GM18511 (cell line): ENCODE measurements at regions not wholly inside any gene's neighbourhood (a gene's known extent, or its start where the extent isn't known, plus 50 kb on each side); places are given as distances from the start of the nearest gene placed in this dataset.
"Not testable (repeated sequence)": the region's sequence is repeated elsewhere in the genome, so short reads cannot be mapped to it uniquely, and the experiment has no call there.

Experiments used
- ATAC-seq: cut with Tn5 transposase; IDR thresholded peaks from one replicate; pipeline ENCODE4 v1.9.1; 2021; ENCODE audit warnings: mild to moderate bottlenecking, moderate library complexity; ENCODE audit not compliant: unreplicated experiment

- ATAC-seq: no peak
These were observed 123.6 kb upstream of the KCNJ6 start for GRCh38 chr21:38039841-38040240.

GRCh38 chr21:38041493-38041892 lies 125.2 kb upstream of the KCNJ6 start:
- ATAC-seq: no peak

GRCh38 chr21:38042246-38042645 lies 126.0 kb upstream of the KCNJ6 start:
- ATAC-seq: no peak

- ATAC-seq: no peak
These were observed 131.9 kb upstream of the KCNJ6 start for GRCh38 chr21:38048167-38048566.

- no peak for ATAC-seq
These were observed 138.1 kb upstream of the KCNJ6 start for GRCh38 chr21:38054334-38054733.

- ATAC-seq: no peak
These were observed 140.2 kb upstream of the KCNJ6 start for GRCh38 chr21:38056481-38056880.

- no peak for ATAC-seq
These were observed 141.4 kb upstream of the KCNJ6 start for GRCh38 chr21:38057626-38058025.

- ATAC-seq: no peak
These were observed 144.3 kb upstream of the KCNJ6 start for GRCh38 chr21:38060533-38060932.

- ATAC-seq: no peak
These were observed 151.0 kb upstream of the KCNJ6 start for GRCh38 chr21:38067086-38067739.

GRCh38 chr21:38072489-38072888 lies 156.2 kb upstream of the KCNJ6 start:
- ATAC-seq: no peak

- ATAC-seq: no peak
These were observed 159.8 kb upstream of the KCNJ6 start for GRCh38 chr21:38075833-38076587.

- no peak for ATAC-seq
These were observed 161.3 kb upstream of the KCNJ6 start for GRCh38 chr21:38077569-38077968.

GRCh38 chr21:38080888-38081287 lies 164.6 kb upstream of the KCNJ6 start:
- ATAC-seq: no peak

- ATAC-seq: no peak
These were observed 165.5 kb upstream of the KCNJ6 start for GRCh38 chr21:38081708-38082107.

- no peak for ATAC-seq
These were observed 166.8 kb upstream of the KCNJ6 start for GRCh38 chr21:38082936-38083485.

GRCh38 chr21:38083535-38083934 lies 167.3 kb upstream of the KCNJ6 start:
- no peak for ATAC-seq

- no peak for ATAC-seq
These were observed 170.2 kb upstream of the KCNJ15 start for GRCh38 chr21:38086580-38086979.

- ATAC-seq: no peak
These were observed 167.7 kb upstream of the KCNJ15 start for GRCh38 chr21:38088916-38089762.

GRCh38 chr21:38089763-38090046 lies 167.1 kb upstream of the KCNJ15 start:
- no peak for ATAC-seq

GRCh38 chr21:38091061-38091460 lies 165.7 kb upstream of the KCNJ15 start:
- not testable (repeated sequence) for ATAC-seq

GRCh38 chr21:38092051-38092450 lies 164.7 kb upstream of the KCNJ15 start:
- no peak for ATAC-seq

- ATAC-seq: no peak
These were observed 161.6 kb upstream of the KCNJ15 start for GRCh38 chr21:38095220-38095619.
